GM13976 (cell line): ENCODE measurements at regions not wholly inside any gene's neighbourhood (a gene's known extent, or its start where the extent isn't known, plus 50 kb on each side); places are given as distances from the start of the nearest gene placed in this dataset.
"Not testable (repeated sequence)": the region's sequence is repeated elsewhere in the genome, so short reads cannot be mapped to it uniquely, and the experiment has no call there.

ENCODE experiments used
- DNase-seq: peaks from one replicate; pipeline ENCODE4 v3.0.0; 2012; ENCODE audit warnings: low spot score
- in situ Hi-C: fragments of 300-500 bp; cut with MboI; formaldehyde crosslinking; loops from one replicate; pipeline ENCODE4 v1.12.0; 2022; ENCODE audit warnings: low sequenced_read_pairs, mixed read lengths, inconsistent platforms; ENCODE audit not compliant: unreplicated experiment
- TF ChIP-seq, protein P1 (sequence below): IDR thresholded peaks from 2 replicates; pipeline ENCODE4 v1.5.1; 2012; ENCODE audit warnings: borderline replicate concordance, mild to moderate bottlenecking; ENCODE audit not compliant: insufficient read depth; ENCODE audit errors: extremely low read depth, missing control alignments, control extremely low read depth

DNA sequence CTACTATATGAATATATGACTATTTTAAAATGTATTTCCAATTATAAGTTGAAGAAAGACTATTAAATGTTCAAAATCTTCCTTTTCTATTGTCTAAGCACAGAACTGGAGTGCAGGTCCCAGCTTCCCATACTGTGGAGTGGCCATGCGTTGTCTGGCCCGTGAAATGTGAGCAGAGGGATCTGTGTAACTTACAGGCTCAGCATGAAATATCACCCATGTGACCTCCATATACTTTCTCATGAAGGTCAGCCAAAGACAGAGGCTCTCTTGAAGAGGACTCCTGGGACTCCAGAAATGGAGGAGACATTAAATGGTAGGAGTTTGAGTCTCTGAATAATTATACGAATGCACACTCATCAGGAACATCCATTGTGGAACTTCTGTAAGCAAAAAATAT lies 92.4 kb upstream of the CAV2 start:
- in situ Hi-C loops, result no loop called here
- no peak for DNase-seq
- TF ChIP-seq, protein P1, sequence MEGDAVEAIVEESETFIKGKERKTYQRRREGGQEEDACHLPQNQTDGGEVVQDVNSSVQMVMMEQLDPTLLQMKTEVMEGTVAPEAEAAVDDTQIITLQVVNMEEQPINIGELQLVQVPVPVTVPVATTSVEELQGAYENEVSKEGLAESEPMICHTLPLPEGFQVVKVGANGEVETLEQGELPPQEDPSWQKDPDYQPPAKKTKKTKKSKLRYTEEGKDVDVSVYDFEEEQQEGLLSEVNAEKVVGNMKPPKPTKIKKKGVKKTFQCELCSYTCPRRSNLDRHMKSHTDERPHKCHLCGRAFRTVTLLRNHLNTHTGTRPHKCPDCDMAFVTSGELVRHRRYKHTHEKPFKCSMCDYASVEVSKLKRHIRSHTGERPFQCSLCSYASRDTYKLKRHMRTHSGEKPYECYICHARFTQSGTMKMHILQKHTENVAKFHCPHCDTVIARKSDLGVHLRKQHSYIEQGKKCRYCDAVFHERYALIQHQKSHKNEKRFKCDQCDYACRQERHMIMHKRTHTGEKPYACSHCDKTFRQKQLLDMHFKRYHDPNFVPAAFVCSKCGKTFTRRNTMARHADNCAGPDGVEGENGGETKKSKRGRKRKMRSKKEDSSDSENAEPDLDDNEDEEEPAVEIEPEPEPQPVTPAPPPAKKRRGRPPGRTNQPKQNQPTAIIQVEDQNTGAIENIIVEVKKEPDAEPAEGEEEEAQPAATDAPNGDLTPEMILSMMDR, result no peak

DNA sequence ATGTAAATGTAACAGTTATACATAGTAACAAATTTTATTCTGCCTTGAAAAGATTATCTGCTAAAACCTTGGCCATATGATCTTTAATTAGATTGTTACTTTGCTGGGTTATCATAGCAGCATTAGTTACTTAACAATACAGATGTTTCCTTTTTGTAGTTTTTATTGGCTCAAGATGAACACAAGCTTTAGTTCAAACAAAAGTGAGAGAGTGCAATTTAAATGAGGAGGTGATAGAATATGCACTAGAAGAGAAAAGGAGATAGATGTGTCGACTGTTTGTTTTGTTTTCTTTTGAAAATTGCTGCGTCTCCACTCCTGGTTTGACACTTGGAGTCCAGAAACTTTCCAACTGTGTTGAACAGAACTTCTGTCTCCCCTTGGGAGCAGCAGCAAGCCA lies 91.4 kb upstream of the CAV2 start:
- TF ChIP-seq, protein P1, result no peak
- DNase-seq, result no peak
- in situ Hi-C loops, result no loop called here

DNA sequence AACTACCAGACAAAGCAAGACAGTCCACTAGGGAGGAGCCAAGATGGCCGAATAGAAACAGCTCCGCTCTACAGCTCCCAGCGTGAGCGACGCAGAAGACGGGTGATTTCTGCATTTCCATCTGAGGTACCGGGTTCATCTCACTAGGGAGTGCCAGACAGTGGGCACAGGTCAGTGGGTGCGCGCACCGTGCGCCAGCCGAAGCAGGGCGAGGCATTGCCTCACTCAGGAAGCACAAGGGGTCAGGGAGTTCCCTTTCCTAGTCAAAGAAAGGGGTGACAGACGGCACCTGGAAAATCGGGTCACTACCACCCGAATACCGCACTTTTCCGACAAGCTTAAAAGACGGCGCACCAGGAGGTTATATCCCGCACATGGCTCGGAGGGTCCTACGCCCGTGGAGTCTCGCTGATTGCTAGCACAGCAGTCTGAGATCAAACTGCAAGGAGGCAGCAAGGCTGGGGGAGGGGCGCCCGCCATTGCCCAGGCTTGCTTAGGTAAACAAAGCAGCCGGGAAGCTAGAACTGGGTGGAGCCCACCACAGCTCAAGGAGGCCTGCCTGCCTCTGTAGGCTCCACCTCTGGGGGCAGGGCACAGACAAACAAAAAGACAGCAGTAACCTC lies 90.6 kb upstream of the CAV2 start:
- DNase-seq, in situ Hi-C loops: not testable (repeated sequence)

DNA sequence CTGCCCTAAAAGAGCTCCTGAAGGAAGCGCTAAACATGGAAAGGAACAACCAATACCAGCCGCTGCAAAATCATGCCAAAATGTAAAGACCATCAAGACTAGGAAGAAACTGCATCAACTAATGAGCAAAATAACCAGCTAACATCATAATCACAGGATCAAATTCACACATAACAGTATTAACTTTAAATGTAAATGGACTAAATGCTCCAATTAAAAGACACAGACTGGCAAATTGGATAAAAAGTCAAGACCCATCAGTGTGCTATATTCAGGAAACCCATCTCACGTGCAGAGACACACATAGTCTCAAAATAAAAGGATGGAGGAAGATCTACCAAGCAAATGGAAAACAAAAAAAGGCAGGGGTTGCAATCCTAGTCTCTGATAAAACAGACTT lies 88.8 kb upstream of the CAV2 start:
- DNase-seq, result not testable (repeated sequence)

DNA sequence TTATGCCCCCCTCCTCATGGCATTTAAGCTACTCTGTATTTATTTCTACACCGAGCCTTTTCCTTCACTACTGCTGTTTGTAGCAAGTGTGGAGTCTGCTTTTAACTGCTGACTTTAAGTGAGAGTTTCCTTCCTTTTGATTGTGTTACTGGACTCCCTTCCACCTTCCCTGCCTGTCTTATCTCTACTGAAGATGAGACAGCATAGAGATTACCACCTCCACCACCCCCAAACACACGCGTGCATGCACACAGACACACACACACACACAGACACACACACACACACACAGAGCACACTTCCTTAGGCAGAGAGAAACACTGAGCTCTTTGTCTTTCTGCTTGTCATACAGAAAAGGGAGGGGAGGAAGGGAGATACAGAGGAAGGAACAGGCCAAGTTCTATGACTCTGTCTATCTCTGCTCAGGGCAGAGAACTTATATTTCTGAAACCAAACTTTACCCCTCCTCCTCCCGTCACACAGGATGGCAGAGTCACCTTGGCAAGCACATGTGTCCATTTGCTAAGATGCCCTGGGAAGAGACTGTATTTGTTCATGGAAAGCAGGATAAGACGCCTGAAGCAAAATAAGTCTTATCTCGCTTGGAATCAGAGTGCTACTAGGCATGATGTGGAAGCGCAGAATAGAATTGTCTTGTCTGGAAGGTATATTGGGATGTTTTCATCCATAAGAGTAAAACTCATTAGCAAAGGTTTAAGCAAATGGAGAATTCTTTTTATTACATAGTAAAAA lies 81.8 kb upstream of the CAV2 start:
- TF ChIP-seq, protein P1, result no peak
- DNase-seq, result no peak
- in situ Hi-C loops, result no loop called here

More for the DNA sequence above, 88.8 kb upstream of the CAV2 start:
- in situ Hi-C loops, result not testable (repeated sequence)

DNA sequence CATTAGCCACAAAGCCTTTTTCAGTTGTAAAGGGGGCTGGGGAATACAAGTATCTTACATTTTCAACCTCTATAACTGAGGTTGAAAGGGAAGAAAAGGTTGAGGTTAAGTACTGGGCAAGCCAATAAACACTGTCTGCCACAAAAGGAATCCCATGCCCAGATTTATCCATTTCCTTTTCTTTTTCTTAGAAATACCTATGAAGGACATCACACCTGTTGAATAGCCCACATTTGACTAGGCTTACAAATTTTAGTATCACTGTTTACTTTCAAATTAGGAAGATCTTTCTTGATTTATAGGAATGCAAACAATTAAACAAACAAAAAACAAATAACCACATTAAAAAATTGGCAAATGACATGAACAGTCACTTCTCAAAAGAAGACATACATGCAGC lies 81.0 kb upstream of the CAV2 start:
- in situ Hi-C loops, result no loop called here
- TF ChIP-seq, protein P1, result no peak
- no peak for DNase-seq

DNA sequence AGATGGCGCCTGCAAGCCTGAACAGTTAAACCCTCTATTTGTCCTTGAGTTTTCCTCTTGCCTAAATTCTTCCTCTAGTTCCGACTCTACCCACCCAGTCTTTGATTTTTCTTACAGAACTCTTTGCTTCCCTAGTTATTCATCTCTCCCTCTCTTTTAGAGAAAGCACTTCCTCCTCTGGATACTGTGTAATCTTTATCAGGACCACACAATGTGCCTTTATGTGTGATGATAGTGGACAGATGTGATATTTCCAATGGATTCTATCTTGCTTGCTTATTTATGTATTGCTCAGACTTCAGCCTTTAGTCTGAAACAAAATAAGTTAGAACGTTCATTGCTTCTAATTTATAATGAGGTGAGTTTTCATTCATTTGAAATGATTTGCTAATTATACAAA lies 79.5 kb upstream of the CAV2 start:
- DNase-seq, result no peak
- TF ChIP-seq, protein P1, result no peak
- in situ Hi-C loops, result no loop called here
